Keratinocyte (primary cell): ENCODE measurements at regions not wholly inside any gene's neighbourhood (a gene's known extent, or its start where the extent isn't known, plus 50 kb on each side); places are given as distances from the start of the nearest gene placed in this dataset.

Source experiments
- DNase-seq: peaks from one replicate; pipeline ENCODE4 v3.0.0-alpha.2; 2011; ENCODE audit warnings: low read depth, missing footprints, low spot score
- FAIRE-seq: peaks from 2 replicates; lab custom pipeline; 2011; peaks lifted over from hg19 to GRCh38; lab: Jason Lieb, UNC
- H2AFZ ChIP-seq: 2 replicates; pipeline ENCODE4 v1.6.0; 2012; ENCODE audit warnings: low read length, control low read depth, inconsistent platforms; ENCODE audit not compliant: control insufficient read depth
- H3K27ac ChIP-seq: 2 replicates; pipeline ENCODE4 v1.5.1; 2011; ENCODE audit warnings: low read length; ENCODE audit not compliant: control insufficient read depth, insufficient read depth
- H3K27me3 ChIP-seq: 3 replicates; pipeline ENCODE4 v1.6.0; 2011; ENCODE audit warnings: low read length; ENCODE audit not compliant: control insufficient read depth, insufficient read depth; ENCODE audit errors: extremely low read depth
- H3K36me3 ChIP-seq, 2 experiments: 2 replicates in 1 of 2; 3 replicates in 1 of 2; pipeline ENCODE4 v1.5.1; 2011; ENCODE audit warnings: low read length in 2 of 2, mild to moderate bottlenecking in 1 of 2; ENCODE audit not compliant: control insufficient read depth in 2 of 2, insufficient read depth in 2 of 2; ENCODE audit errors: extremely low read depth in 1 of 2
- H3K4me1 ChIP-seq: 3 replicates; pipeline ENCODE4 v1.5.1; 2011; ENCODE audit warnings: low read length; ENCODE audit not compliant: control insufficient read depth, insufficient read depth; ENCODE audit errors: extremely low read depth
- H3K4me2 ChIP-seq: 3 replicates; pipeline ENCODE4 v1.6.0; 2011; ENCODE audit warnings: low read depth, low read length; ENCODE audit not compliant: control insufficient read depth, insufficient read depth; ENCODE audit errors: extremely low read depth
- H3K4me3 ChIP-seq, 3 experiments: fragments of 200-600 bp in 1 of 3; sonication (generic) in 1 of 3; 2 replicates in 2 of 3; 3 replicates in 1 of 3; pipeline ENCODE4 v1.5.1; 2011 to 2016; ENCODE audit warnings: low read length in 3 of 3, mild to moderate bottlenecking in 3 of 3, control low read depth in 2 of 3, inconsistent platforms in 1 of 3, low read depth in 1 of 3, mixed read lengths in 1 of 3, mixed run types in 1 of 3, moderate library complexity in 1 of 3; ENCODE audit not compliant: control insufficient read depth in 2 of 3, insufficient read depth in 2 of 3; ENCODE audit errors: extremely low read depth in 1 of 3
- H3K79me2 ChIP-seq: 2 replicates; pipeline ENCODE4 v1.6.0; 2012; ENCODE audit warnings: low read length; ENCODE audit not compliant: control insufficient read depth, insufficient read depth
- H3K9ac ChIP-seq: 3 replicates; pipeline ENCODE4 v1.6.0; 2011; ENCODE audit warnings: low read length; ENCODE audit not compliant: control insufficient read depth, insufficient read depth; ENCODE audit errors: extremely low read depth
- H3K9me1 ChIP-seq: 3 replicates; pipeline ENCODE4 v1.6.0; 2011; ENCODE audit warnings: low read length; ENCODE audit not compliant: control insufficient read depth, insufficient read depth; ENCODE audit errors: extremely low read depth
- H3K9me3 ChIP-seq: 2 replicates; pipeline ENCODE4 v1.5.1; 2012; ENCODE audit warnings: low read depth, low read length; ENCODE audit not compliant: control insufficient read depth
- H4K20me1 ChIP-seq: 3 replicates; pipeline ENCODE4 v1.6.0; 2011; ENCODE audit warnings: low read length; ENCODE audit not compliant: control insufficient read depth, insufficient read depth; ENCODE audit errors: extremely low read depth
- CTCF ChIP-seq, 3 experiments: IDR thresholded peaks in 1 of 3; conservative IDR thresholded peaks in 1 of 3; optimal IDR thresholded peaks in 1 of 3; 2 replicates in 2 of 3; 3 replicates in 1 of 3; pipeline versions ENCODE3 to v1.5.1; 2011; ENCODE audit warnings: low read length in 3 of 3, mild to moderate bottlenecking in 3 of 3, moderate library complexity in 2 of 3, control low read depth in 1 of 3, inconsistent platforms in 1 of 3; ENCODE audit not compliant: insufficient read depth in 2 of 3; ENCODE audit errors: extremely low read depth in 1 of 3
- EZH2 ChIP-seq: IDR thresholded peaks from one replicate; pipeline ENCODE4 v1.6.1; 2012; ENCODE audit warnings: inconsistent platforms, mild to moderate bottlenecking, low read length, moderate library complexity
- dilution Hi-C: fragments of 300-500 bp; cut with MboI; formaldehyde crosslinking; loops from one replicate; pipeline ENCODE4 v1.7.0; 2020; ENCODE audit warnings: low sequenced_read_pairs; ENCODE audit not compliant: extremely low pct_ligation_motif_present

DNA sequence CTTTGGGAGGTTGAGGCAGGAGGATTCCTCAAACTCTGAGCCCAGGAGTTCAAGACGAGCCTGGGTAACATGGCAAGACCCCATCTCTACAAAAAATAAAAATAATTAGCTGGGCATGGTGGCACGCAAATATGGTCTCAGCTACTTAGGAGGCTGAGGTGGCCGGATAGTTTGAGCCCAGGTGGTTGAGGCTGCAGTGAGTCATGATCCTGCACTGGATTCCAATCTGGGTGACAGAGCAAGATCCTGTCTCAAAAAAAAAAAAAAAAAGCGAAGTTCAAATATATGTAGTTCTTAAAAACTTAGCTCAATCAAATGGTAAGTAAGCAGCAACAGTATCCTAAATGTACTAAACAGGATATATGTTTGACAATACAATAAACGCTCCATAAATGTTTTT is 85.5 kb upstream of the SSTR1 start:
- DNase-seq: no peak

DNA sequence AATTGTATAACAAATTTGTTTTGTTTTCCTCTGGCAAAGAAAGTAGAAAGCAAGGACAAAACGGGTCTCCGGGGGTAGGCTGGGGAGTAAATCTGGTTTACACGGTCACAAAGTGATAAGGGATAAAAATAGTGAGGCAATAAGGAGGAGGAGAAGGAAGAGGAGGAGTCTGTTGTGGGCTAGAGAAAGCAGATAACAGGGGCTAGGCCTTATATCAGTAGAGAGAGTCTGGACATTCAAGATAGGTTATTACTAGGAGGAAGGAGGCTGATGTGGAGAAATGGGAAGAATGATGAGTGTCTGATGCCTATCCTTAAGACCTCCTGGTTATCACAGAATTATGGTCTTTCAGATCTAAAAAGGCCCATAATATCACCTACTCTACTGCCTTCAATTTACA is 83.2 kb upstream of the SSTR1 start:
- Histone ChIP-seq H3K9ac (no peak overlapping the region), H3K27me3 (no peaks in the 10 kb centered on the region), H3K27ac (no peak overlapping the region), H3K9me1 (no peaks in the 10 kb centered on the region), H3K4me3 (no peak overlapping the region), H2AFZ (no peak overlapping the region), H3K4me2 (no peak overlapping the region), H3K4me1 (peaks cover 9% of the 10 kb centered on the region), H4K20me1 (no peaks in the 10 kb centered on the region), H3K36me3 (no peaks in the 10 kb centered on the region), H3K79me2 (no peaks in the 10 kb centered on the region), H3K9me3 (no peaks in the 10 kb centered on the region)
- no peak for TF ChIP-seq CTCF (optimal IDR thresholded peaks at IDR 0.05 in 1 of 3, IDR thresholded peaks at IDR 0.05 in 1 of 3, conservative IDR thresholded peaks at IDR 0.05 in 1 of 3; ENCODE audit: extremely low read depth in 1 of 3, insufficient read depth in 2 of 3, low read length in 3 of 3)
- TF ChIP-seq EZH2: no peak
- no peak for DNase-seq
- dilution Hi-C loops: no loop called here
- FAIRE-seq: no peak

More for the DNA sequence above, 85.5 kb upstream of the SSTR1 start:
- no peaks in the 10 kb centered on the region for H3K9me1 ChIP-seq
- no peak for TF ChIP-seq CTCF (optimal IDR thresholded peaks at IDR 0.05 in 1 of 3, IDR thresholded peaks at IDR 0.05 in 1 of 3, conservative IDR thresholded peaks at IDR 0.05 in 1 of 3; ENCODE audit: extremely low read depth in 1 of 3, insufficient read depth in 2 of 3, low read length in 3 of 3)
- TF ChIP-seq EZH2: no peak
- H3K27me3 ChIP-seq: no peaks in the 10 kb centered on the region
- no peak overlapping the region for H3K27ac ChIP-seq
- H3K4me3 ChIP-seq: no peak overlapping the region
- H3K79me2 ChIP-seq: no peaks in the 10 kb centered on the region
- dilution Hi-C loops: no loop called here
- FAIRE-seq: no peak
- no peak overlapping the region for H2AFZ ChIP-seq
- no peaks in the 10 kb centered on the region for H3K36me3 ChIP-seq
- H3K9ac ChIP-seq: no peak overlapping the region
- H3K4me1 ChIP-seq: peaks cover 9% of the 10 kb centered on the region
- peak overlapping the region; percentile 3 for H3K4me2 ChIP-seq
- H4K20me1 ChIP-seq: no peaks in the 10 kb centered on the region
- H3K9me3 ChIP-seq: no peaks in the 10 kb centered on the region
